Natural killer cell (primary cell): ENCODE measurements at regions not wholly inside any gene's neighbourhood (a gene's known extent, or its start where the extent isn't known, plus 50 kb on each side); places are given as distances from the start of the nearest gene placed in this dataset.
"Not testable (repeated sequence)": the region's sequence is repeated elsewhere in the genome, so short reads cannot be mapped to it uniquely, and the experiment has no call there.

Source experiments
- ATAC-seq, 3 donors: fragments of 150-1000 bp in 2 of 3; fragments of 200-7000 bp in 1 of 3; cut with Tn5 transposase; 1 replicate in 1 of 3; 2 replicates in 2 of 3; pipeline ENCODE4 v1.10.0; 2021; ENCODE audit warnings: mild to moderate bottlenecking in 2 of 3, moderate library complexity in 2 of 3
- DNase-seq, 2 donors: peaks; one replicate each; pipeline versions ENCODE4 v3.0.0 to v3.0.0-alpha.2; 2013 to 2021; ENCODE audit warnings: mixed read lengths in 1 of 2
- H3K27ac ChIP-seq: one replicate; pipeline ENCODE4 v1.5.1; 2013; ENCODE audit warnings: mild to moderate bottlenecking, low read length
- H3K27me3 ChIP-seq: one replicate; pipeline ENCODE4 v1.6.1; 2013; ENCODE audit warnings: low read length; ENCODE audit not compliant: control insufficient read depth, insufficient read depth
- H3K36me3 ChIP-seq: one replicate; pipeline ENCODE4 v1.6.1; 2013; ENCODE audit warnings: low read length; ENCODE audit not compliant: control insufficient read depth, insufficient read depth
- H3K4me1 ChIP-seq: one replicate; pipeline ENCODE4 v1.6.1; 2013; ENCODE audit warnings: low read length; ENCODE audit not compliant: control insufficient read depth, insufficient read depth
- H3K4me3 ChIP-seq: one replicate; pipeline ENCODE4 v1.5.1; 2013; ENCODE audit warnings: low read length
- H3K9me3 ChIP-seq: one replicate; pipeline ENCODE4 v1.6.1; 2013; ENCODE audit warnings: low read length; ENCODE audit not compliant: control insufficient read depth, insufficient read depth
- H3K27ac Mint-ChIP-seq, 2 donors: one replicate each; pipeline ENCODE4 v1.8.0; 2022; ENCODE audit warnings: mild to moderate bottlenecking in 2 of 2, mixed read lengths in 2 of 2, moderate library complexity in 1 of 2
- H3K27me3 Mint-ChIP-seq, 2 donors: one replicate each; pipeline ENCODE4 v1.8.0; 2022; ENCODE audit warnings: low read depth in 2 of 2, mixed read lengths in 2 of 2
- H3K36me3 Mint-ChIP-seq: one replicate; pipeline ENCODE4 v1.8.0; 2022; ENCODE audit warnings: mixed read lengths
- H3K4me1 Mint-ChIP-seq, 2 donors: one replicate each; pipeline ENCODE4 v1.8.0; 2022; ENCODE audit warnings: mixed read lengths in 2 of 2
- H3K4me3 Mint-ChIP-seq: one replicate; pipeline ENCODE4 v1.8.0; 2022; ENCODE audit warnings: mild to moderate bottlenecking, moderate library complexity, mixed read lengths
- H3K9me3 Mint-ChIP-seq, 2 donors: one replicate each; pipeline ENCODE4 v1.8.0; 2022; ENCODE audit warnings: mixed read lengths in 2 of 2
- CTCF ChIP-seq: fragments of 200-600 bp; IDR thresholded peaks from one replicate; pipeline ENCODE4 v1.8.0; 2022; ENCODE audit warnings: antibody characterized with exemption
- WGBS: methylation state at CpG from one replicate; pipeline ENCODE4 v1.1.7; 2013; ENCODE audit warnings: missing lambda C conversion rate; ENCODE audit not compliant: insufficient coverage; 5-methylcytosine and 5-hydroxymethylcytosine counted together
- intact Hi-C: fragments of 100-400 bp; cut with micrococcal nuclease; formaldehyde crosslinking; loops from one replicate; pipeline ENCODE4 v1.14.2; 2022

- H3K9me3 ChIP-seq = no peaks in the 10 kb centered on the region
- H3K27ac ChIP-seq = no peak overlapping the region
- Mint-ChIP-seq H3K36me3 (no peaks in the 10 kb centered on the region), H3K9me3 (peaks cover 3 to 8% of the 10 kb centered on the region in 2 donors), H3K27me3 (no peaks in the 10 kb centered on the region), H3K4me1 (no peaks in the 10 kb centered on the region), H3K27ac (no peak overlapping the region), H3K4me3 (no peak overlapping the region)
- WGBS = 80% methylated on average over 5 of the region's 5 CpGs
- no peak for TF ChIP-seq CTCF
- H3K27me3 ChIP-seq = no peaks in the 10 kb centered on the region
- intact Hi-C loops = no loop called here
- H3K4me1 ChIP-seq = no peaks in the 10 kb centered on the region
- no peak overlapping the region for H3K4me3 ChIP-seq
- no peak for DNase-seq
- H3K36me3 ChIP-seq = no peaks in the 10 kb centered on the region
- no peak for ATAC-seq
These were observed 319.5 kb upstream of the POF1B start for GRCh38 chrX:85698921-85699320.

GRCh38 chrX:85685843-85686242, 306.4 kb upstream of the POF1B start:
- Mint-ChIP-seq H3K27me3 (no peaks in the 10 kb centered on the region), H3K27ac (no peak overlapping the region), H3K9me3 (peaks cover 3 to 5% of the 10 kb centered on the region in 2 donors), H3K4me1 (no peaks in the 10 kb centered on the region), H3K36me3 (no peaks in the 10 kb centered on the region), H3K4me3 (no peak overlapping the region)
- Histone ChIP-seq H3K27ac (no peak overlapping the region), H3K27me3 (no peaks in the 10 kb centered on the region), H3K4me3 (no peak overlapping the region), H3K4me1 (no peaks in the 10 kb centered on the region), H3K36me3 (no peaks in the 10 kb centered on the region), H3K9me3 (peaks cover 8% of the 10 kb centered on the region)
- 87% methylated on average over 5 of the region's 5 CpGs for WGBS
- intact Hi-C loops = no loop called here
- TF ChIP-seq CTCF = no peak
- no peak for ATAC-seq
- no peak for DNase-seq

- no peaks in the 10 kb centered on the region for H3K9me3 ChIP-seq
- WGBS = no CpG with 5 or more reads among the region's 2 CpGs
- H3K4me3 ChIP-seq = no peak overlapping the region
- ATAC-seq (no peak), DNase-seq (no peak)
- no peaks in the 10 kb centered on the region for H3K27me3 ChIP-seq
- intact Hi-C loops = no loop called here
- H3K4me3 Mint-ChIP-seq = no peak overlapping the region
- no peak overlapping the region for H3K27ac ChIP-seq
- no peaks in the 10 kb centered on the region for H3K36me3 ChIP-seq
- H3K9me3 Mint-ChIP-seq = peaks cover 2% of the 10 kb centered on the region in 2 donors
- H3K36me3 Mint-ChIP-seq = no peaks in the 10 kb centered on the region
- H3K27me3 Mint-ChIP-seq = no peaks in the 10 kb centered on the region
- H3K4me1 ChIP-seq = no peaks in the 10 kb centered on the region
- no peak overlapping the region for H3K27ac Mint-ChIP-seq
- no peaks in the 10 kb centered on the region for H3K4me1 Mint-ChIP-seq
- TF ChIP-seq CTCF = no peak
These were observed 287.0 kb upstream of the POF1B start for GRCh38 chrX:85666471-85666870.

- WGBS = 96% methylated on average over 3 of the region's 5 CpGs
These were observed 284.5 kb upstream of the POF1B start for GRCh38 chrX:85663970-85664369.

More at GRCh38 chrX:85663970-85664369, 284.5 kb upstream of the POF1B start:
- ATAC-seq, intact Hi-C loops, H3K4me1 Mint-ChIP-seq, H3K4me3 Mint-ChIP-seq, H3K27ac Mint-ChIP-seq, H3K4me1 ChIP-seq, H3K4me3 ChIP-seq, H3K9me3 ChIP-seq, DNase-seq, H3K9me3 Mint-ChIP-seq, H3K36me3 Mint-ChIP-seq, H3K36me3 ChIP-seq, H3K27me3 ChIP-seq, H3K27me3 Mint-ChIP-seq, H3K27ac ChIP-seq: not testable (repeated sequence)
